IPS-20b (cell line): ENCODE measurements at regions not wholly inside any gene's neighbourhood (a gene's known extent, or its start where the extent isn't known, plus 50 kb on each side); places are given as distances from the start of the nearest gene placed in this dataset.
"Not testable (repeated sequence)": the region's sequence is repeated elsewhere in the genome, so short reads cannot be mapped to it uniquely, and the experiment has no call there.

Experiments used
- H3K27ac ChIP-seq: one replicate; pipeline ENCODE4 v1.5.1; 2013; ENCODE audit warnings: low read length
- H3K27me3 ChIP-seq: 2 replicates; pipeline ENCODE4 v1.6.1; 2013; ENCODE audit warnings: mild to moderate bottlenecking, low read length, inconsistent platforms; ENCODE audit not compliant: insufficient read depth
- H3K36me3 ChIP-seq: 2 replicates; pipeline ENCODE4 v1.6.1; 2013; ENCODE audit warnings: low read depth, mild to moderate bottlenecking, inconsistent platforms, low read length, moderate library complexity; ENCODE audit not compliant: insufficient read depth
- H3K4me1 ChIP-seq: 2 replicates; pipeline ENCODE4 v1.6.1; 2013; ENCODE audit warnings: mild to moderate bottlenecking, control low read depth, inconsistent platforms, low read length, moderate library complexity; ENCODE audit not compliant: insufficient read depth
- H3K4me3 ChIP-seq: 2 replicates; pipeline ENCODE4 v1.5.1; 2013; ENCODE audit warnings: mild to moderate bottlenecking, low read length, inconsistent platforms
- H3K9ac ChIP-seq: 2 replicates; pipeline ENCODE4 v1.6.1; 2013; ENCODE audit warnings: low read depth, mild to moderate bottlenecking, inconsistent platforms, low read length, moderate library complexity
- H3K9me3 ChIP-seq: 2 replicates; pipeline ENCODE4 v1.6.1; 2013; ENCODE audit warnings: mild to moderate bottlenecking, low read depth, low read length, inconsistent platforms; ENCODE audit not compliant: insufficient read depth

DNA sequence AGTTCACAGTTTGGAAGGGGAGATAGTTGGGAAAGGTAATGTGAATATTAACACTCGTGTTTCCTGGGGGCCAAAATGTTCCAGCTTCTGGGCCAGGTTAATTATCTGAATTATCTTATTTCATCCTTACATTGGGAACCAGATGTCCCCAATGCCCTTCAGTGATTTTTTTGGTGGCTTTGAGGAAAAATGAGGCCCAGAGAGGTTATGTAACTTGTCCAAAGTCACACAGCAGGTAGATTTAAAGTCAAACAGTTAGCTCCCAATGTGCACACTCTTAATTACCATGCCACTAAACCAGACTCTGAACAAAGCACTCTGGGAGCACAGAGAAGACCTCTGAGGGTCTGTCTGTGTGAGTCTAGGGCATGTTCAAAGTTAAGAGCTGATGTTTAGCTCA lies 259.9 kb upstream of the PLGLB2 start:
- not testable (repeated sequence) for H3K9me3 ChIP-seq, H3K27me3 ChIP-seq, H3K36me3 ChIP-seq, H3K9ac ChIP-seq, H3K27ac ChIP-seq, H3K4me1 ChIP-seq, H3K4me3 ChIP-seq

DNA sequence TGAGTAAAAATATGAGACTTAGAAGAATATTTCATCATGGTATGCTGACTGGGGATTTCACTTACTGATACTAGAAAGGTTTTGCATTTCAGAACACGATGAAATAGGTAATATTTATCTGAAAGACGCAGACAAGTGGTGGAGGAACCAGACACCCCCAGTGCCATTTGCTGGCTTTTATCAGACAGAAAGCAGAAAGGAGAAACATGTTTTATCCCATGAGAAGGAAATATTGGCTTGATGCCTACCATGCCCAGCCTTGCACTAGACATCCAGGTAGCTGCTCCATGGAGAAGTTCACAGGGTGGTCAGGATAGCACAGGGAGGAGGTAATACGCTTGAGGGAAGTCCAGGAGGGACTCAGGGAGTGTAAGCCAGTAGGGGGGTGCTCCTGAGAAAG lies 258.9 kb upstream of the PLGLB2 start:
- not testable (repeated sequence) for H3K9ac ChIP-seq, H3K4me3 ChIP-seq, H3K4me1 ChIP-seq, H3K36me3 ChIP-seq, H3K9me3 ChIP-seq, H3K27me3 ChIP-seq, H3K27ac ChIP-seq

DNA sequence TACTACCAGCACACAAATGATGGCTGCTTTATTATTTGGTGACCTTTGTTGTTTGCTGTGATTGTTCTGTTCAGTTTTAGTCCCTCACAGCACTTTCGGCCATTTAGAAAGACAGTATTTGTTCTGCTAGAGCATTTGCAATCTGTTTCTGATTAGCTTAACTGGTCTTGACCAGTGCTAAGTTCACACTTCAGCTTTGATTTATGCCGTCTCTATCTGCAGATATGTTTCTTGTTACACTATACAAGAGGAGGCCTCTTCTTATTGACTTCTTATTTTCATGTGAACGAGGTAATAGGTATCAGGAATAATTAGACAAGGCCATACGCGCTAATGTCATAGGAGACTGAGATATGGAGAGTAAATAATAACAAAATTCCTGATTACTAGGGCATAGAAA lies 253.0 kb upstream of the PLGLB2 start:
- H3K4me3 ChIP-seq, H3K36me3 ChIP-seq, H3K27me3 ChIP-seq, H3K4me1 ChIP-seq, H3K27ac ChIP-seq, H3K9ac ChIP-seq, H3K9me3 ChIP-seq: not testable (repeated sequence)

DNA sequence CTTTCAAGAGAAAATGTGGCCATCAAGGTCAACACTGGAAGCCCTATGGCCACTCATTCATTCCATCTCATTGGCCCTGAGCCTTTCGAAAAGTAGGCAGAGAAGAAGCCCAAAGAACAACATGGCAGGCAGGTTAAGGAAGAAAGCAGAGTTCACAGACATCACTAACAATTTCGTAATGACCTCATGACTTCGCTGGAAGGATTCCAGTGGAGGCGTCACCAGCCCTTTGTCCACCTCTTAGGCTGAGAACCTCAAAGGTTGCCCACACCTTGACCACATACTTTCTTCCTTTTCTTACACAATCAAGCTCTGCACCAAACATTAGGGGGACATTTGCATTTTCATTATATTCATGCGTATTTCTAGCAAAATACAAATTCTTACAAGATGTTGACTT lies 252.4 kb upstream of the PLGLB2 start:
- not testable (repeated sequence) for H3K9ac ChIP-seq, H3K27ac ChIP-seq

DNA sequence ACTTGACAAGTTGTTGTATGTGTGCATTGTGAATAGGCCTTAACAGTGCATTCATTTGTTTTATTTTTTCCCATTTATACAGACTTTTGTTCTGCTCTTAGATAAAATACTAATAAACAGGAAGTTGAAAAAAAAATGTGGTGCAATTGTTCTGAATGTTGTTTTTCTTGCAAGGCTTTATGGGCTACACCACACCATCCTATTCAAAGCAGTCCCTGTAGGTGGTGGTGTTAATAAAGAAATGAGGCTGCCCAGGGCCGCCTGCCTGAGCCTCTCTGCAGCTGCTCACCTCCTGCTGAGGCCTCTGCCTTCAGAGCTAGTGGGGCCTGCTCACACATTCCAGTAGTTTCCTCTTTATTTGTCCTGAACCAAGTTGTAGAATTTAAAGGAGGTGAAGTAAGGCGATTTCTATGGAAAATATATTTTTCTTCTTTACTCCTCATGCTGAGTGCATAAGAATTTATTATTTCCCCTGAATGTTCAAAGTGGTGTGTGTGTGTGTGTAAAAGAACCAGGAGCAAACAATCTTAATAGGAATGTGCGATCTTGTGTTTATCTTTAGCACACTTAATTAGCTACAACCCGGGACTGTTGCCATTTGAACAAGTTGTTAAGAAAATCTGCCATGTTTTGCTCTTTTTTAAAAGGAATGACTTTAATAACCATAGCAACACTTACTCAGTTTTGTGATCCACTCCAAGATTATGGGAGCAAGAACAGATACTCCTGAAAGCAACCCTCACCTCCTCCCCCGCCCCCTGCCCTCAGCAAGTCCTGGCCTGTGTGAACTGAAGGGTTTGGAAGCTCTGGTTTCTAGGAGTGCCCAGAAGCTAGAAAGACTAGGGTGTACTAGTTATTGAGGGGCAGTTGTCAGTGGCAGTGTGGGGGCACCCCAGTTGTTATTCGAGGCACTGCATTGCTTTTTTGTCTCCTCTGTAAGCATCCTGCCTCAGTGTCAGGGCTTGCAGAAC lies 251.6 kb upstream of the PLGLB2 start:
- not testable (repeated sequence) for H3K4me1 ChIP-seq, H3K27ac ChIP-seq, H3K9ac ChIP-seq, H3K27me3 ChIP-seq, H3K9me3 ChIP-seq, H3K36me3 ChIP-seq, H3K4me3 ChIP-seq

More for the DNA sequence above, 252.4 kb upstream of the PLGLB2 start:
- H3K36me3 ChIP-seq, H3K27me3 ChIP-seq, H3K4me1 ChIP-seq, H3K4me3 ChIP-seq, H3K9me3 ChIP-seq: not testable (repeated sequence)

DNA sequence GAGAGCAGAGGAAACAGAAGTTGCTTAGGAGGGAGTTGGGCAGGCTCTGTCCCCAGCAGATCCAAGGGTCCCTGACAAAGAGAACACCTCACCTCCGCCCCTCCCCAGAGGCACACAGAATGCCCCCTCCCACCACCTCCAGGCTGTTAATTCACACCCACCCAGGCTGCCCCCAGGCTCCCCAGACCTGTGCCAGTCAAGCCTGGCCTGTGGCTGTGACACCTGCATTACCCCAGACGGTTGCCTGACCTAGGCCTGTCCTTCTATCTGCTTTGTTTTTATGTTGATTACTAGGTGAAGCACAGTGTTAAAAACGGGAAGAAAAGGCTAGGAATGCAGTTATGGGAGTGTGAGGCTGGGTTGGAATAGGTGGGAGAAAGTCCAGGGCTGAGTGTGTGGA lies 250.8 kb upstream of the PLGLB2 start:
- H3K9me3 ChIP-seq, H3K36me3 ChIP-seq, H3K9ac ChIP-seq: not testable (repeated sequence)

DNA sequence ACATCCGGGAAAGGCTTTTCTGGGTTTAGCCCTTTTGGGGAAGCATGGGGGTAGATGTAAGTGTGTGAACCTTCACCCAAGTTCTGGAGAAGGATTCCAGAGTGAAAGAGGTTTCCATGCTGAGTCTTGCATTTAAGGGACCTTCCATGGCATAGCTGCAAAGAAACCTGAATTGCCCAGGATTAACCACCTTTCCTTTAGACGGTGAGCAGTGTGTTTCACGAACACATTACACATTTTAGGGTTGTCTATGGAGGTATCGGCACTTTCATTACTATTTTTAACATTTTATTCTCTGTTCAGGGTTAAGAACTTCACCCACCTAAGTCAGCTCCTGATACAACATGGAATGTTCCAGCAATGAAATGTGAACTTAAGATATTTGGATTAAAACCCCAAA lies 250.2 kb upstream of the PLGLB2 start:
- not testable (repeated sequence) for H3K27ac ChIP-seq, H3K9ac ChIP-seq, H3K36me3 ChIP-seq, H3K4me1 ChIP-seq, H3K9me3 ChIP-seq, H3K27me3 ChIP-seq, H3K4me3 ChIP-seq

More for the DNA sequence above, 250.8 kb upstream of the PLGLB2 start:
- not testable (repeated sequence) for H3K27ac ChIP-seq, H3K4me1 ChIP-seq, H3K4me3 ChIP-seq, H3K27me3 ChIP-seq

DNA sequence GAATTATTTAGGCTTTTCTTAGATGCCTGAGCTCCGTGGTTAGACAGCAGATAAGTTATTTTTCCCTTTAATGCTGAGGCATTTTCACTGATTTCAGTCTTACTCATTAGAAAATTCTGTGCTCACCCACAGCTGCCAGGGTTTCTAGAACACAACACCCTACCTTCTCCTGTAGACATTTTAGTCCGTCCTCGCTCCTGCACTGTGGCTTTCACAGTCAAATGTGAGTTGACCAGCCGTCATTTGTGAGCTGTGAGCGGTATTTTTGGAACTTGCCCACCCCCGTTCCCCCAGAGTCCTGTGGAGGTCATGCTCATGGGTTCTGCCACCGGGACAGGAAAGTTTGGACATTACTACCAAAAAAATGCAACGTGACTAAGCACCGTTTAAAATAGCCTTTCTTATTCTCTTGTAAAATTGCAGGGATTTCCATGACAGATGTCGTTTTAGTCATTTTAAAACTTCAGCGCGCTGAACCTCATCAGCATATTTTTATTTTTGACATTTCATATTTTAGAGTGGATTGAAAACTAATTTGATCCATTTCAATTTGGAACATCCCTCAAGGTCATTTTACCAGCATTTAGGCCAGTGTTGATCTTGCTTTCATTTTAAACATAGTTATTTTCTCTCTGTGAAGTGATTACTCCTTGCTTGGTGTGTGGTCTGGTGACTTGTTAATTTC lies 249.6 kb upstream of the PLGLB2 start:
- H3K27me3 ChIP-seq, H3K9me3 ChIP-seq, H3K36me3 ChIP-seq, H3K4me1 ChIP-seq, H3K4me3 ChIP-seq, H3K27ac ChIP-seq, H3K9ac ChIP-seq: not testable (repeated sequence)

DNA sequence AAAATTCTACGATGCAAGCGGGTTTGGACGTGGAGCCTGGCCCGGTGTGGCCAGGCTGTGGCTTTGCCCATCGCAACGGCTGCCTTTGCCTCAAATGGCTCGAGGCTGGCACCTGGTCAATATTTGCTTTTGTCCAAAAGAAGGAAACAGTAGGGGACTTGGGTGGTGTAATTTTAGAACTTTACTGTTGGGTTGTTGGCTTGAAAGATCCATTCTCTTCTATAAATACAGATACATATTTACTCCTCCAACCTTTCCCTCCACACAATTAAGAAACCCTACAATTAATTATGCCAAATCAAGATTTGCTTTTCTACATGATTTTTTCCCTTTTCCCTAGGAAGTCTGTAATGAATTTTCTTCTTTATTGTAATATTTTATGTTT lies 249.0 kb upstream of the PLGLB2 start:
- H3K9ac ChIP-seq, H3K27me3 ChIP-seq, H3K4me3 ChIP-seq, H3K9me3 ChIP-seq, H3K4me1 ChIP-seq, H3K27ac ChIP-seq, H3K36me3 ChIP-seq: not testable (repeated sequence)

DNA sequence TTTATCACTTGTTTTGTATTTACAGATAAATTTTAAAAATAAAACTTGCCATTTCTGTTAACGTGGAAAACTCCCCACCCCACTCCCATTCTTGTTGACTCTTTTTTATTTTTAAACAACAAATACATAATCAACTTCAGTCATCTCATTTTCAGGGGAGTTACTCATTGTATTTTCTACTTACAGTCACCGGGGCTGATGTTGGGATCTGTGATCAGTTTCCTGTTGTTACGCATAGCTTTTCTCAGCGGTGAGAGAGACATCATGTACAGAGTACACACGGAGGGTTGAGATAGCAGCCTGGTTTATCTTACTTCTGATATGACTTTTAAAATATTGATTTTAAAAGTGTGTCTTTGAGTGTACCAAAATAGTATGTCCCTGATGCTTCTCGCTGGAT lies 248.0 kb upstream of the PLGLB2 start:
- not testable (repeated sequence) for H3K27me3 ChIP-seq, H3K36me3 ChIP-seq, H3K4me1 ChIP-seq, H3K4me3 ChIP-seq, H3K9ac ChIP-seq, H3K27ac ChIP-seq, H3K9me3 ChIP-seq

DNA sequence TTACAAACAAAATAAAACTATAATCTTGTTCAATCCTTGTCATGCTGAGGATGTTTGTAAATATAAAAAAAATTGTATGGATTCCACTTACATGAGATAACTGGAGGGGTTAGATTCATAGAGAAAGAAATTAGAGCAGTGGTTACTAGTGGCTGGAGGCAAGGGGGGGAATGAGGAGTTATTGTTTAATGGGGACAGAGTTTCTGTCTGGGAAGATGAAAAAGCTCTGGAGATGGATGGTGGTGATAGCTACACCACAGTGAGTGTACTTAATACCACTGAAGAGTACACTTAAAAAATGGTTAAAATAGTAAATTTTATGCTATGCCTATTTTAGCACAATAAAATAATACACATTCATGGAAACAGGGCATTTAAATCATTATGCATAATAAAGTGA lies 247.5 kb upstream of the PLGLB2 start:
- H3K27ac ChIP-seq, H3K27me3 ChIP-seq, H3K9me3 ChIP-seq, H3K36me3 ChIP-seq, H3K4me1 ChIP-seq, H3K4me3 ChIP-seq, H3K9ac ChIP-seq: not testable (repeated sequence)

DNA sequence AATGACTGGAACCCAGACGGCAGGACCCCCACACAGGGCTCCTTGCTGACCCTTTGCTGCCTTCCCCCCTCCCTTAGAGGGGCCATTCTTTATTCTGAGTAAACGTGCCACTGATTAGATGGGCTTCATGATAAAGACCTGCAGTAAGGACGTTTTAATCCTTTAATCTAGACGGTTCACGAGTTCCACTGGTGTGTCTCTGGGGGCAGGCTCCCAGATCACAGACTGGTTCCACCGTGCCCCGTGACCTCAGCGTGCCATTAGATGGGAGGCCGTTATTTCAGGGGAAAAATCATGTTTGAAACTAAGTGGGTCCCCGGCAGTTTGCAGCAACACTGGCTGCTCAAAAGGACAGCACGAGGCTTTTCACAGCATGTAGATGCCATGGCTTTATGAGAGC lies 246.9 kb upstream of the PLGLB2 start:
- not testable (repeated sequence) for H3K36me3 ChIP-seq, H3K4me3 ChIP-seq, H3K9me3 ChIP-seq, H3K27ac ChIP-seq, H3K4me1 ChIP-seq, H3K27me3 ChIP-seq, H3K9ac ChIP-seq
